H1 (cell line): ENCODE measurements at regions not wholly inside any gene's neighbourhood (a gene's known extent, or its start where the extent isn't known, plus 50 kb on each side); places are given as distances from the start of the nearest gene placed in this dataset.

ENCODE experiments used
- BACH1 ChIP-seq: IDR thresholded peaks from 2 replicates; pipeline ENCODE4 v1.6.1; 2012; ENCODE audit warnings: low read length, improper control_type of control experiment
- CBX5 ChIP-seq: fragments of 300-800, 300-1000 bp; sonication (generic); IDR thresholded peaks from 2 replicates; pipeline ENCODE4 v1.7.1; 2016; ENCODE audit warnings: antibody characterized with exemption, low read length, low read depth
- CEBPB ChIP-seq: IDR thresholded peaks from 2 replicates; pipeline ENCODE4 v1.6.1; 2012; ENCODE audit warnings: low read depth, low read length
- CHD1 ChIP-seq: IDR thresholded peaks from 2 replicates; pipeline ENCODE4 v1.6.1; 2012; ENCODE audit warnings: low read depth, low read length, improper control_type of control experiment
- CTCF ChIP-seq, 3 experiments: IDR thresholded peaks; 1 replicate in 2 of 3; 2 replicates in 1 of 3; pipeline versions ENCODE4 v1.5.1 to v1.6.1; 2011; ENCODE audit warnings: low read length in 3 of 3, mild to moderate bottlenecking in 3 of 3, inconsistent platforms in 2 of 3, low read depth in 1 of 3, moderate library complexity in 1 of 3; ENCODE audit not compliant: insufficient read depth in 1 of 3; ENCODE audit errors: control extremely low read depth in 1 of 3
- EP300 ChIP-seq, 2 experiments: IDR thresholded peaks; 1 replicate in 1 of 2; 2 replicates in 1 of 2; pipeline ENCODE4 v1.6.1; 2011 to 2012; ENCODE audit warnings: low read depth in 2 of 2, low read length in 2 of 2, mild to moderate bottlenecking in 2 of 2, borderline replicate concordance in 1 of 2, inconsistent platforms in 1 of 2, moderate library complexity in 1 of 2
- GABPA ChIP-seq: IDR thresholded peaks from 2 replicates; pipeline ENCODE4 v1.6.1; 2011; ENCODE audit warnings: mild to moderate bottlenecking, low read length, moderate library complexity, borderline replicate concordance; ENCODE audit not compliant: insufficient read depth
- KDM1A ChIP-seq: fragments of 200-600, 300-600 bp; sonication (generic); IDR thresholded peaks from 2 replicates; pipeline ENCODE4 v1.7.1; 2016; ENCODE audit warnings: mild to moderate bottlenecking, low read length, borderline replicate concordance
- POLR2A ChIP-seq, 2 experiments: IDR thresholded peaks; 1 replicate in 1 of 2; 2 replicates in 1 of 2; pipeline ENCODE4 v1.6.1; 2011; ENCODE audit warnings: low read depth in 2 of 2, low read length in 2 of 2, mild to moderate bottlenecking in 2 of 2; ENCODE audit errors: control extremely low read depth in 1 of 2
- POLR2AphosphoS5 ChIP-seq: IDR thresholded peaks from 2 replicates; pipeline ENCODE4 v1.6.1; 2011; ENCODE audit warnings: low read depth, low read length
- RAD21 ChIP-seq, 2 experiments: IDR thresholded peaks in 1 of 2; conservative IDR thresholded peaks in 1 of 2; 2 replicates each; pipeline ENCODE4 v1.6.1; 2011; ENCODE audit warnings: low read depth in 2 of 2, low read length in 2 of 2, improper control_type of control experiment in 1 of 2, inconsistent platforms in 1 of 2, mild to moderate bottlenecking in 1 of 2, moderate library complexity in 1 of 2
- RBBP5 ChIP-seq: IDR thresholded peaks from 2 replicates; pipeline ENCODE4 v1.7.1; 2012; ENCODE audit warnings: low read depth, mild to moderate bottlenecking, inconsistent platforms, low read length, moderate library complexity, borderline replicate concordance
- USF2 ChIP-seq: IDR thresholded peaks from 2 replicates; pipeline ENCODE4 v1.6.1; 2011; ENCODE audit warnings: low read length, improper control_type of control experiment

- TF ChIP-seq CTCF (IDR thresholded peaks at IDR 0.05; ENCODE audit: control extremely low read depth in 1 of 3, insufficient read depth in 1 of 3, low read depth in 1 of 3, low read length in 3 of 3) (no peak), CEBPB (no peak), GABPA (no peak), RAD21 (IDR thresholded peaks at IDR 0.05 in 1 of 2, conservative IDR thresholded peaks at IDR 0.05 in 1 of 2; ENCODE audit: low read depth in 2 of 2, low read length in 2 of 2) (no peak), CHD1 (no peak), EP300 (IDR thresholded peaks at IDR 0.05; ENCODE audit: borderline replicate concordance in 1 of 2, low read depth in 2 of 2, low read length in 2 of 2) (no peak), CBX5 (no peak), RBBP5 (no peak), POLR2AphosphoS5 (no peak), USF2 (no peak), POLR2A (IDR thresholded peaks at IDR 0.05; ENCODE audit: control extremely low read depth in 1 of 2, low read depth in 2 of 2, low read length in 2 of 2) (no peak), BACH1 (no peak), KDM1A (no peak)
Observed at GRCh38 chr1:110785612-110786011, 87.3 kb upstream of the CD53 start.
